Astrocyte of the cerebellum (primary cell): ENCODE measurements at regions not wholly inside any gene's neighbourhood (a gene's known extent, or its start where the extent isn't known, plus 50 kb on each side); places are given as distances from the start of the nearest gene placed in this dataset.

ENCODE experiments used
- DNase-seq: peaks from one replicate; pipeline ENCODE4 v3.0.0-alpha.2; 2011; ENCODE audit warnings: low read depth
- H3K4me3 ChIP-seq: 2 replicates; pipeline ENCODE4 v1.5.1; 2011; ENCODE audit warnings: mild to moderate bottlenecking, low read depth, low read length, moderate library complexity
- in situ Hi-C: cut with HindIII; loops from 2 replicates; pipeline ENCODE4 v1.10.0; 2017; ENCODE audit warnings: low sequenced_read_pairs
- TF ChIP-seq, protein P1 (sequence below): IDR thresholded peaks from 2 replicates; pipeline ENCODE4 v1.5.1; 2012; ENCODE audit warnings: low read length, low read depth, moderate library complexity, mild to moderate bottlenecking; ENCODE audit errors: missing control alignments

DNA sequence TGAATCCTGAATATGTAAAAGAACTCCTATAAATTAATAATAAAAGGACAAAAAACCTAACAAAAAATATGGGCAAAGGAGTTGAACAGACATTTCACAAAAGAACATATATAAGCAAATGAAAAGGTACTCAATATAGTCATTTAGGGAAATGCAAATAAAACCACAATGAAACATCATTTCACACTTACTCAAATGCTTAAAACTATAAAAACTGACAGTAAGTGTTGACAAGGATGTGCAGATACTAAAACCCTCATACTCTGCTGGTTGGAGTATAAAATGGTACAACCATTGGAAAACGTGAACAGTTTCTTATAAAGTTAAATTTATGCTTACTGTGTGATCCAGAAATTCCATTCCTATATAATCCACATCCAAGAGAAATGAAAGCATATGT, 247.1 kb downstream of the GXYLT1 start:
- TF ChIP-seq, protein P1, sequence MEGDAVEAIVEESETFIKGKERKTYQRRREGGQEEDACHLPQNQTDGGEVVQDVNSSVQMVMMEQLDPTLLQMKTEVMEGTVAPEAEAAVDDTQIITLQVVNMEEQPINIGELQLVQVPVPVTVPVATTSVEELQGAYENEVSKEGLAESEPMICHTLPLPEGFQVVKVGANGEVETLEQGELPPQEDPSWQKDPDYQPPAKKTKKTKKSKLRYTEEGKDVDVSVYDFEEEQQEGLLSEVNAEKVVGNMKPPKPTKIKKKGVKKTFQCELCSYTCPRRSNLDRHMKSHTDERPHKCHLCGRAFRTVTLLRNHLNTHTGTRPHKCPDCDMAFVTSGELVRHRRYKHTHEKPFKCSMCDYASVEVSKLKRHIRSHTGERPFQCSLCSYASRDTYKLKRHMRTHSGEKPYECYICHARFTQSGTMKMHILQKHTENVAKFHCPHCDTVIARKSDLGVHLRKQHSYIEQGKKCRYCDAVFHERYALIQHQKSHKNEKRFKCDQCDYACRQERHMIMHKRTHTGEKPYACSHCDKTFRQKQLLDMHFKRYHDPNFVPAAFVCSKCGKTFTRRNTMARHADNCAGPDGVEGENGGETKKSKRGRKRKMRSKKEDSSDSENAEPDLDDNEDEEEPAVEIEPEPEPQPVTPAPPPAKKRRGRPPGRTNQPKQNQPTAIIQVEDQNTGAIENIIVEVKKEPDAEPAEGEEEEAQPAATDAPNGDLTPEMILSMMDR = no peak
- no peak for DNase-seq
- H3K4me3 ChIP-seq = no peak overlapping the region
- in situ Hi-C loops = no loop called here

DNA sequence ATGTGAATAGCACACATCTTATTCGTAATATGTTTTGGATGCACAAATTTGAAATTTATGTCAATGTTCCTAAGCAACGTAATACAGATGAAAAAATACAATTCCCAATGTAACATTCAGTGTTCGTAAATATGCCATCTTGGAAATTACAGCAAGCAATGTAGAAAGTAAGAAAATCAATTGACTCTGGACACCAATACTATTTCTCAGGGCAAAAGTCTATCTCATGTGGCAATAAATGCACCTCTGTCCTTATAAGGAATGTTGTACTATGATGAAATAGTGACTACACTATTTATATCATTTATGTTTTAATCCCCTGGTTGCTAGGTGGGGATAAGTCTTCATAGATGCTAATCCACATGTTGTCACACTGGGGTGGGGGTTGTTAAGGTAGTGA, 251.2 kb downstream of the GXYLT1 start:
- no peak for DNase-seq
- in situ Hi-C loops = no loop called here
- H3K4me3 ChIP-seq = no peak overlapping the region
- TF ChIP-seq, protein P1 = no peak

DNA sequence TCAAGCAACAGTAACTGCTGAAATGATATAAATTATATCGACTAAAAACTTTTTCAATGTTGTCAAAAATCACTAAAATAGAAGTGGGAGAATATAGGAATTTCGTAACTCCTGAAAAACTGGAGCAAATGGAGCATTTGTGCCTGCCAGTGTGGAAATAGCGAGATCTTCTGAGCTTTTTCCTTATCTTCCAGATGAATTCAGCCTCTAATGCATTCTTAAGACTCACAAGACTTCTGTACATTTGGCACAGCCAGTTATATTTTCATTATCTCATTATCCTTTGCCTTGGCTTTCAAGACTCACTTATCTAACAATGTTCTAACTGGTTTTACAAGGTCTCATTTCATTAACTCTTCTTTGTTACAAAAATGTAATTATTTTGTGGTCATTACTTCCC, 252.4 kb downstream of the GXYLT1 start:
- TF ChIP-seq, protein P1 = no peak
- no peak overlapping the region for H3K4me3 ChIP-seq
- DNase-seq = no peak
- in situ Hi-C loops = no loop called here

DNA sequence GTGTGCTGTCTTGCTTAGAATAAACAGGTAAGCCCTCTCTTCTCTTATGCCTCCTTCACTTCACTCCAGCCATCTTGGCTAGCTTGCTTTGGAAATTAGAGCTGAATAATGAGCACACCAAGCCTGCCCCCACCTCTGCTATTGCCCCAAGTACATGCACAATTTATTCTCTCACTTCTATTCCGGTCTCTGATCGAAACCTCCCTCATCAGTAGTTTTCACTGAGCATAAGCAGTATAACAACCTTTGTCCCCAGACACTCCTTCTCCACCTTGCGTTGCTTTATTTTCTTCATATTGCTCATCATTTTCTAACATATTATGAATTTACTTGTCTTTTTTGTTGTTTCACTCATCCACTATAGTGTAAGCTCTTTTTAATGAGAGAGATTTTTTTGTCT, 253.4 kb downstream of the GXYLT1 start:
- no peak for DNase-seq
- no peak overlapping the region for H3K4me3 ChIP-seq
- in situ Hi-C loops = no loop called here
- TF ChIP-seq, protein P1 = no peak

DNA sequence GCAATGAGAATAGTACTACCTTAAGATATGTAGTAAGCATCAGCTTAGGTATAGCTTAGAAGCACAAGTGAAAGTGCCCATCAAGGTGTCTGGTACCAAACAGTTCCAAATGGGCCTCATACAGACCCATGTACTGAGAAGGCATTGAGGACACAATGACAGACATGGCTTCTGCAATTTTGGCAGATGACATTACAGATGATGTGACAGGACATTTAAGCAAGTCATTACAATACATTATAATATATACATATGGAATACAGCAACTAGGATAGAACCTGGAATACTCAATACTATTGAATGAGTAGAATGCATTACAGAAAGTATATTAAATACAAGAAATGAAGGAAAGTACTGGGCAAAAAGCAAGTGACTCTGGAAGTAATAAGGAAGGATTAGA, 256.4 kb downstream of the GXYLT1 start:
- TF ChIP-seq, protein P1 = no peak
- in situ Hi-C loops = no loop called here
- H3K4me3 ChIP-seq = no peak overlapping the region
- DNase-seq = no peak

DNA sequence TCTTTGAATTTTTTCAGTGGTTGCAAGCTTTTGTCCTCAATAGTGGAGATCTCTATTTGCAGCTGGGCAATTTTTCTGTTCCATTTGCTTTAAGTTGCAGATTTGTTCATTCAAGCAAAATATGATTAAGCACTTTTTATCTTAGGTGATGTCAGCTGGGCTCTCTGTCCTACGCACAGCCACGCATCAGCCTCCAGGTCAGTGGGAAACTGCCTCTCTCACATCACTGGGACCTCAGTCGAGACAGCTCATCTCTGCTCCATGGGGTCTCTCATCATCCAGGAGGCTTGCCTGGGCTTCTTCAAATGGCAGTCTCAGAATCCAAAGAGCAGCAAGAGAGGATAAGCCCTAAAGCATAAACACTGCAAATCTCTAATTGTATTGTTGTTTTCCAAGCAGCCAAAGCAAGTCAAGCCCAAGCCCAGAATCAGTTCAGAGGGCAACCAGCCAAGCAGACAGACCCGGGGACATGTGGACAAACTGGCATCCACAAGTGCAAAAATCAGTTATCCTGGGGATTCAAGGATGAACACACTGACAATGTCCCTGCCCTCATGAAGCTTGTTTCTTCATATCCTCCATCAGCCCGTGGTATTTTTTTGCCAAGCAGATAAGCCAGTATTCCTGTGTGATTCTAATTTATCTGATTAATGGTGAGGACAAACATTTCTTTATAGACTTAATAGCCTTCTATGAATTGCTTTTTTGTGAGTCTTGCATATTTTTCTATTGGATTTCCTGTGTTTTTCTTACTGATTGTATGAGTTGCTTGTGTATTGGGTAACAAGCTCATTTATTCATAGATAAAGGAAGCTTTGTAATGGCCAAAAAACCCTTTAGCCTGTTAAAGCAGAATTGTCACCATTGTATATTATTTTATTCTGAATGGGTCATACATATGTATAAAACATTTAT, 262.5 kb downstream of the GXYLT1 start:
- no peak for DNase-seq
- TF ChIP-seq, protein P1 = no peak
- in situ Hi-C loops = no loop called here
- no peak overlapping the region for H3K4me3 ChIP-seq
